WTC11 (cell line): ENCODE measurements at regions not wholly inside any gene's neighbourhood (a gene's known extent, or its start where the extent isn't known, plus 50 kb on each side); places are given as distances from the start of the nearest gene placed in this dataset.

Experiments
- ATAC-seq: fragments of 200-7000 bp; cut with Tn5 transposase; 2 replicates; pipeline ENCODE4 v1.10.0; 2021; ENCODE audit warnings: mild to moderate bottlenecking, moderate library complexity
- CTCF ChIA-PET: fragments of 300-600 bp; sonication (Branson Sonifier 250); formaldehyde crosslinking; loops from one replicate; lab custom pipeline; 2021; ENCODE audit warnings: antibody characterized with exemption; lab: Charles Lee
- POLR2A ChIA-PET: fragments of 350-600 bp; sonication (Branson Sonifier 250); formaldehyde crosslinking; loops from one replicate; lab custom pipeline; 2021; ENCODE audit warnings: antibody characterized with exemption; lab: Charles Lee
- DNase-seq: peaks from one replicate; pipeline ENCODE4 v3.0.0; 2021; ENCODE audit warnings: low spot score
- H3K27ac Mint-ChIP-seq: 2 replicates; pipeline ENCODE4 v1.8.0; 2021; ENCODE audit warnings: mixed read lengths
- H3K27me3 Mint-ChIP-seq: 2 replicates; pipeline ENCODE4 v1.8.0; 2021; ENCODE audit warnings: low read depth, mild to moderate bottlenecking, moderate library complexity, mixed read lengths
- H3K36me3 Mint-ChIP-seq: 2 replicates; pipeline ENCODE4 v1.8.0; 2021; ENCODE audit warnings: mixed read lengths
- H3K4me1 Mint-ChIP-seq: 2 replicates; pipeline ENCODE4 v1.8.0; 2022; ENCODE audit warnings: mixed read lengths
- H3K4me3 Mint-ChIP-seq: 2 replicates; pipeline ENCODE4 v1.8.0; 2021; ENCODE audit warnings: mild to moderate bottlenecking, moderate library complexity, mixed read lengths
- H3K9me3 Mint-ChIP-seq: 2 replicates; pipeline ENCODE4 v1.8.0; 2021; ENCODE audit warnings: mixed read lengths
- CREM ChIP-seq: sonication (generic); formaldehyde crosslinking; IDR thresholded peaks from 2 replicates; pipeline ENCODE4 v1.8.1; 2022; ENCODE audit warnings: mild to moderate bottlenecking, missing genetic modification reagents, moderate library complexity
- EMX1 ChIP-seq: fragments of 250-450 bp; sonication (Bioruptor Pico); IDR thresholded peaks from 2 replicates; pipeline ENCODE4 v1.8.0; 2021; ENCODE audit warnings: mild to moderate bottlenecking
- ERG ChIP-seq: fragments of 250-450 bp; sonication (Bioruptor Pico); IDR thresholded peaks from 2 replicates; pipeline ENCODE4 v1.8.0; 2021; ENCODE audit warnings: mild to moderate bottlenecking
- IRF1 ChIP-seq: sonication (generic); formaldehyde crosslinking; IDR thresholded peaks from 2 replicates; pipeline ENCODE4 v1.8.0; 2023; ENCODE audit warnings: missing genetic modification reagents
- KAT7 ChIP-seq: sonication (generic); formaldehyde crosslinking; IDR thresholded peaks from 2 replicates; pipeline ENCODE4 v1.8.1; 2023; ENCODE audit warnings: missing genetic modification reagents, mild to moderate bottlenecking, borderline replicate concordance
- NFE2L1 ChIP-seq: sonication (generic); formaldehyde crosslinking; IDR thresholded peaks from 2 replicates; pipeline ENCODE4 v1.8.1; 2023; ENCODE audit warnings: missing genetic modification reagents
- NR3C1 ChIP-seq: sonication (generic); formaldehyde crosslinking; conservative IDR thresholded peaks from 2 replicates; pipeline ENCODE4 v1.8.1; 2023; ENCODE audit warnings: low read depth, mild to moderate bottlenecking, missing genetic modification reagents
- PRDM15 ChIP-seq: sonication (generic); formaldehyde crosslinking; IDR thresholded peaks from 2 replicates; pipeline ENCODE4 v1.8.0; 2022; ENCODE audit warnings: missing genetic modification reagents
- SMAD3 ChIP-seq: sonication (generic); formaldehyde crosslinking; IDR thresholded peaks from 2 replicates; pipeline ENCODE4 v1.8.0; 2022; ENCODE audit warnings: missing genetic modification reagents, mild to moderate bottlenecking, borderline replicate concordance
- SMAD4 ChIP-seq: sonication (generic); formaldehyde crosslinking; IDR thresholded peaks from 2 replicates; pipeline ENCODE4 v1.8.0; 2022; ENCODE audit warnings: mild to moderate bottlenecking, missing genetic modification reagents
- TEAD1 ChIP-seq: sonication (generic); formaldehyde crosslinking; IDR thresholded peaks from 2 replicates; pipeline ENCODE4 v1.8.0; 2022; ENCODE audit warnings: mild to moderate bottlenecking, missing genetic modification reagents
- ZNF281 ChIP-seq: sonication (generic); formaldehyde crosslinking; IDR thresholded peaks from 2 replicates; pipeline ENCODE4 v1.8.0; 2023; ENCODE audit warnings: mild to moderate bottlenecking, missing genetic modification reagents
- ZNF425 ChIP-seq: fragments of 250-450 bp; sonication (Bioruptor Pico); conservative IDR thresholded peaks from 2 replicates; pipeline ENCODE4 v1.9.0; 2021; ENCODE audit warnings: mild to moderate bottlenecking
- TF ChIP-seq, protein P1 (sequence below): sonication (generic); formaldehyde crosslinking; IDR thresholded peaks from 2 replicates; pipeline ENCODE4 v1.8.1; 2022; ENCODE audit warnings: low read depth, mild to moderate bottlenecking, moderate library complexity, missing genetic modification reagents, borderline replicate concordance
- TF ChIP-seq, protein P2 (sequence below): sonication (generic); formaldehyde crosslinking; IDR thresholded peaks from 2 replicates; pipeline ENCODE4 v1.8.0; 2022; ENCODE audit warnings: mild to moderate bottlenecking, missing genetic modification reagents
- TF ChIP-seq, protein P3 (sequence below): sonication (generic); formaldehyde crosslinking; IDR thresholded peaks from 2 replicates; pipeline ENCODE4 v1.8.1; 2023; ENCODE audit warnings: mild to moderate bottlenecking, moderate library complexity, missing genetic modification reagents
- TF ChIP-seq, protein P4 (sequence below): sonication (generic); formaldehyde crosslinking; IDR thresholded peaks from 2 replicates; pipeline ENCODE4 v1.8.0; 2023; ENCODE audit warnings: missing genetic modification reagents, mild to moderate bottlenecking, borderline replicate concordance

GRCh38 chr6:74057326-74057725 is 361.3 kb downstream of the CD109 start (continued):
- TF ChIP-seq, protein P1, sequence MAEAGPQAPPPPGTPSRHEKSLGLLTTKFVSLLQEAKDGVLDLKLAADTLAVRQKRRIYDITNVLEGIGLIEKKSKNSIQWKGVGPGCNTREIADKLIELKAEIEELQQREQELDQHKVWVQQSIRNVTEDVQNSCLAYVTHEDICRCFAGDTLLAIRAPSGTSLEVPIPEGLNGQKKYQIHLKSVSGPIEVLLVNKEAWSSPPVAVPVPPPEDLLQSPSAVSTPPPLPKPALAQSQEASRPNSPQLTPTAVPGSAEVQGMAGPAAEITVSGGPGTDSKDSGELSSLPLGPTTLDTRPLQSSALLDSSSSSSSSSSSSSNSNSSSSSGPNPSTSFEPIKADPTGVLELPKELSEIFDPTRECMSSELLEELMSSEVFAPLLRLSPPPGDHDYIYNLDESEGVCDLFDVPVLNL (CRISPR knock-in tag): no peak
- TF ChIP-seq, protein P2, sequence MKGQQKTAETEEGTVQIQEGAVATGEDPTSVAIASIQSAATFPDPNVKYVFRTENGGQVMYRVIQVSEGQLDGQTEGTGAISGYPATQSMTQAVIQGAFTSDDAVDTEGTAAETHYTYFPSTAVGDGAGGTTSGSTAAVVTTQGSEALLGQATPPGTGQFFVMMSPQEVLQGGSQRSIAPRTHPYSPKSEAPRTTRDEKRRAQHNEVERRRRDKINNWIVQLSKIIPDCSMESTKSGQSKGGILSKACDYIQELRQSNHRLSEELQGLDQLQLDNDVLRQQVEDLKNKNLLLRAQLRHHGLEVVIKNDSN: no peak

- CTCF ChIA-PET: no interaction called here
- TF ChIP-seq, protein P3, sequence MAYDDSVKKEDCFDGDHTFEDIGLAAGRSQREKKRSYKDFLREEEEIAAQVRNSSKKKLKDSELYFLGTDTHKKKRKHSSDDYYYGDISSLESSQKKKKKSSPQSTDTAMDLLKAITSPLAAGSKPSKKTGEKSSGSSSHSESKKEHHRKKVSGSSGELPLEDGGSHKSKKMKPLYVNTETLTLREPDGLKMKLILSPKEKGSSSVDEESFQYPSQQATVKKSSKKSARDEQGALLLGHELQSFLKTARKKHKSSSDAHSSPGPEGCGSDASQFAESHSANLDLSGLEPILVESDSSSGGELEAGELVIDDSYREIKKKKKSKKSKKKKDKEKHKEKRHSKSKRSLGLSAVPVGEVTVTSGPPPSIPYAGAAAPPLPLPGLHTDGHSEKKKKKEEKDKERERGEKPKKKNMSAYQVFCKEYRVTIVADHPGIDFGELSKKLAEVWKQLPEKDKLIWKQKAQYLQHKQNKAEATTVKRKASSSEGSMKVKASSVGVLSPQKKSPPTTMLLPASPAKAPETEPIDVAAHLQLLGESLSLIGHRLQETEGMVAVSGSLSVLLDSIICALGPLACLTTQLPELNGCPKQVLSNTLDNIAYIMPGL (CRISPR knock-in tag): no peak
- TF ChIP-seq ZNF281 (no peak), SMAD4 (no peak), ZNF425 (no peak), SMAD3 (CRISPR knock-in tag) (no peak), IRF1 (CRISPR knock-in tag) (no peak), NR3C1 (no peak), NFE2L1 (no peak), KAT7 (CRISPR knock-in tag) (no peak), CREM (CRISPR knock-in tag) (no peak), TEAD1 (CRISPR knock-in tag) (no peak), PRDM15 (CRISPR knock-in tag) (no peak), ERG (CRISPR knock-in tag) (no peak), EMX1 (CRISPR knock-in tag) (no peak)
- TF ChIP-seq, protein P4, sequence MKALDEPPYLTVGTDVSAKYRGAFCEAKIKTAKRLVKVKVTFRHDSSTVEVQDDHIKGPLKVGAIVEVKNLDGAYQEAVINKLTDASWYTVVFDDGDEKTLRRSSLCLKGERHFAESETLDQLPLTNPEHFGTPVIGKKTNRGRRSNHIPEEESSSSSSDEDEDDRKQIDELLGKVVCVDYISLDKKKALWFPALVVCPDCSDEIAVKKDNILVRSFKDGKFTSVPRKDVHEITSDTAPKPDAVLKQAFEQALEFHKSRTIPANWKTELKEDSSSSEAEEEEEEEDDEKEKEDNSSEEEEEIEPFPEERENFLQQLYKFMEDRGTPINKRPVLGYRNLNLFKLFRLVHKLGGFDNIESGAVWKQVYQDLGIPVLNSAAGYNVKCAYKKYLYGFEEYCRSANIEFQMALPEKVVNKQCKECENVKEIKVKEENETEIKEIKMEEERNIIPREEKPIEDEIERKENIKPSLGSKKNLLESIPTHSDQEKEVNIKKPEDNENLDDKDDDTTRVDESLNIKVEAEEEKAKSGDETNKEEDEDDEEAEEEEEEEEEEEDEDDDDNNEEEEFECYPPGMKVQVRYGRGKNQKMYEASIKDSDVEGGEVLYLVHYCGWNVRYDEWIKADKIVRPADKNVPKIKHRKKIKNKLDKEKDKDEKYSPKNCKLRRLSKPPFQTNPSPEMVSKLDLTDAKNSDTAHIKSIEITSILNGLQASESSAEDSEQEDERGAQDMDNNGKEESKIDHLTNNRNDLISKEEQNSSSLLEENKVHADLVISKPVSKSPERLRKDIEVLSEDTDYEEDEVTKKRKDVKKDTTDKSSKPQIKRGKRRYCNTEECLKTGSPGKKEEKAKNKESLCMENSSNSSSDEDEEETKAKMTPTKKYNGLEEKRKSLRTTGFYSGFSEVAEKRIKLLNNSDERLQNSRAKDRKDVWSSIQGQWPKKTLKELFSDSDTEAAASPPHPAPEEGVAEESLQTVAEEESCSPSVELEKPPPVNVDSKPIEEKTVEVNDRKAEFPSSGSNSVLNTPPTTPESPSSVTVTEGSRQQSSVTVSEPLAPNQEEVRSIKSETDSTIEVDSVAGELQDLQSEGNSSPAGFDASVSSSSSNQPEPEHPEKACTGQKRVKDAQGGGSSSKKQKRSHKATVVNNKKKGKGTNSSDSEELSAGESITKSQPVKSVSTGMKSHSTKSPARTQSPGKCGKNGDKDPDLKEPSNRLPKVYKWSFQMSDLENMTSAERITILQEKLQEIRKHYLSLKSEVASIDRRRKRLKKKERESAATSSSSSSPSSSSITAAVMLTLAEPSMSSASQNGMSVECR: no peak
Measured at GRCh38 chr6:74054190-74054589, 358.2 kb downstream of the CD109 start.

More at GRCh38 chr6:74054190-74054589, 358.2 kb downstream of the CD109 start:
- Mint-ChIP-seq H3K27ac (no peak overlapping the region), H3K27me3 (no peaks in the 10 kb centered on the region; the same call in 1 of the 2 replicates), H3K9me3 (0 out of 2 replicates have a peak, but pooled peaks cover 3% of the 10 kb centered on the region), H3K36me3 (no peaks in the 10 kb centered on the region), H3K4me3 (no peak overlapping the region), H3K4me1 (no peaks in the 10 kb centered on the region)
- ATAC-seq (no peak), DNase-seq (no peak)
- POLR2A ChIA-PET: no interaction called here
